ENCODE measurements at regions not wholly inside any gene's neighbourhood (a gene's known extent, or its start where the extent isn't known, plus 50 kb on each side); places are given as distances from the start of the nearest gene placed in this dataset.
"Not testable (repeated sequence)": the region's sequence is repeated elsewhere in the genome, so short reads cannot be mapped to it uniquely, and the experiment has no call there.

GRCh38 chr1:199597152-199597551 is 430.4 kb upstream of the NR5A2 start:
- H3K27ac Mint-ChIP-seq: no peak overlapping the region
- CTCF ChIA-PET: no interaction called here

GRCh38 chr1:199608414-199608813 is 419.1 kb upstream of the NR5A2 start:
- ATAC-seq (no peak), DNase-seq (no peak)
- ChIA-PET POLR2A (no interaction called here), CTCF (no interaction called here)
- intact Hi-C loops (cut with DNase I, micrococcal nuclease): no loop called here
- no peak overlapping the region for H3K27ac Mint-ChIP-seq
- H3K4me3 Mint-ChIP-seq: no peak overlapping the region
- H3K4me1 Mint-ChIP-seq: no peaks in the 10 kb centered on the region
- no peaks in the 10 kb centered on the region for H3K27me3 Mint-ChIP-seq
- H3K9me3 Mint-ChIP-seq (ENCODE audit: low read depth): no peaks in the 10 kb centered on the region
- no peaks in the 10 kb centered on the region for H3K36me3 Mint-ChIP-seq (ENCODE audit: low read depth)

More at GRCh38 chr1:199597152-199597551, 430.4 kb upstream of the NR5A2 start:
- peaks cover 29% of the 10 kb centered on the region for H3K27me3 Mint-ChIP-seq
- ATAC-seq (no peak), DNase-seq (no peak)
- H3K4me1 Mint-ChIP-seq: no peaks in the 10 kb centered on the region
- H3K4me3 Mint-ChIP-seq: no peak overlapping the region
- H3K36me3 Mint-ChIP-seq (ENCODE audit: low read depth): no peaks in the 10 kb centered on the region
- H3K9me3 Mint-ChIP-seq (ENCODE audit: low read depth): peaks cover 8% of the 10 kb centered on the region
- intact Hi-C loops (cut with DNase I, micrococcal nuclease): no loop called here
- POLR2A ChIA-PET: no interaction called here

DNA sequence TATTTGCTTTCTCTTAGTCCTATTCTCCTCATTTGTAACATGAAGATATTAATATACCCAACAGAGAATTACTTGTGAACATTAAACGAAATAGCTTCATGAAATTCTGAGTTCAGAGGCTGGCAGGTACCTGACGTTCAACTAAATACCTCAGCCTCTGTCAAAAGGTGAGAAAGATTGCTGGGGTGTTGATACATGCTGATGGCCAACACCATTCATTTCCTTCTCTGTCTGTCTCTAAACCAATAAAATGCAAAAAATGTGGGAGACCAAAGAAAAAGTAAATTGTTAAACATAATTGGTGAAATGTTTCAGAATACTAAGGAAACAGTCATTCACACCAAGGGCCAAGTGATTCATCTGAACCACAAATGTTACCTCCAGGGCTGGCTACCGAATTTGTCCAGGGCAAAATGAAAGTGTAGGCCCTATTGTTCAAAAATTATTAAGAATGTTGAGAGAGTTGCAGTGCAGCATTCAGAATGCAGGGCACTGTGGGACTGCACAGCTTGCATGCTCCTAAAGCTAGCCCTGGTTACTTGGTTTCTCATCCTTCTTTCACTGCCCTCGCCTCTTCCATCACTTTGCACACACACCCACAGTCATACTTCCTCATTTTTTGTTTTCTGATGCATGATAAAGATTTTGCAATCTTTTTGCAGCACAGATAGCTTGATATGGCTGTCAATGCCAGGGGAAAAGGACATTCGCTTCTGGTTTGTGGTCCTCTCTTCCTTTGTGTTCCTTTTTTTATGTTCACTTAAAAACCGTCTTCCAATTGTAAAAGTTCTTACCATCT is 414.3 kb upstream of the NR5A2 start:
- ChIA-PET POLR2A (no interaction called here), CTCF (interaction anchor here (0.6 kb wide), 1 partner anchor 896 kb away, joined by 3 read pairs; no protein-coding TSS in a partner anchor)
- intact Hi-C loops (cut with DNase I, micrococcal nuclease): no loop called here
- H3K4me3 Mint-ChIP-seq: no peak overlapping the region
- no peaks in the 10 kb centered on the region for H3K4me1 Mint-ChIP-seq
- DNase-seq (no peak), ATAC-seq (no peak)
- H3K36me3 Mint-ChIP-seq (ENCODE audit: low read depth): no peaks in the 10 kb centered on the region
- H3K27me3 Mint-ChIP-seq: peaks cover 2% of the 10 kb centered on the region
- no peaks in the 10 kb centered on the region for H3K9me3 Mint-ChIP-seq (ENCODE audit: low read depth)
- no peak overlapping the region for H3K27ac Mint-ChIP-seq

DNA sequence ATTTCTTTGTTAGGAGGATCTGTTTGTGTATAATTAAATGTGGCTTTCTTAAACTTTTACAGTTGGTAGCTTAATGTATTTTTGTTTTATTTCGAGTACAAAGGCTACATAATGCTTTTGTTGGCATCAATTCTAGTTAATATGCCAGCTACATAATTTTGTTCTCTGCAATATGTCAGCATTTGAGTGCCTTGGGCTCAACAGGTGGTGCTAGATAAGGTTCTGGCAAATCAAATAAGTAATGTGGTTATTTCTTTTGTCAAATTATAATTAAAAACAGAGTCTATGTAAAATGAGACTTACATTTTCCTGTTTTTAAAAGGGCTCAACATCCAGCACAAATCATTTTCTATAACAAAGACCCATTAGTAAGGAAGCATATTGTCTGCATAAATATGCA is 410.6 kb upstream of the NR5A2 start:
- ATAC-seq: no peak
- ChIA-PET POLR2A (no interaction called here), CTCF (interaction anchor here (0.5 kb wide), 1 partner anchor 426 kb away, joined by 3 read pairs; no protein-coding TSS in a partner anchor)
- peaks cover 2% of the 10 kb centered on the region for H3K27me3 Mint-ChIP-seq
- no peak overlapping the region for H3K4me3 Mint-ChIP-seq
- no peaks in the 10 kb centered on the region for H3K9me3 Mint-ChIP-seq (ENCODE audit: low read depth)
- intact Hi-C loops (cut with DNase I, micrococcal nuclease): no loop called here
- no peak overlapping the region for H3K27ac Mint-ChIP-seq
- no peak for DNase-seq
- H3K4me1 Mint-ChIP-seq: no peaks in the 10 kb centered on the region
- no peaks in the 10 kb centered on the region for H3K36me3 Mint-ChIP-seq (ENCODE audit: low read depth)

DNA sequence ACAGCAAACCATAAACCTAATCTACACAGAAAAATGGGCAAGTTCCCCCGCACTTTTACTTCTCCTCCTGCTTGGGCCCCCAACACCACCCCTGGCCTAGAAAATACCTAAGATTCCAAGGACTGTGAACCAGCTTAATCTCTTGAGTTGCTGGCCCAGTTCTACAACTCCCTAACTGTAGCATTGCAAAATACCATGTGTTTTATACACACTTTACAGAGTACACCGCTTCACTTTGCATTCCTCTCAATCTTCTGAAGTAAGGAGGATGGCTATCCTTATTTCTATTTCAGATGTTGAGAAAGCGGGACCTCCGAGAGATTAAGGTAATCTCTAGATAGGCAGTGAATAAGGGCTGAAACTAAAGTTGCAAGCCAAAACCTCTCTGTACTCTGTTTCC is 408.3 kb upstream of the NR5A2 start:
- DNase-seq: no peak
- Mint-ChIP-seq H3K27ac (no peak overlapping the region), H3K9me3 (ENCODE audit: low read depth) (no peaks in the 10 kb centered on the region), H3K27me3 (peaks cover 4% of the 10 kb centered on the region), H3K4me1 (no peaks in the 10 kb centered on the region), H3K36me3 (ENCODE audit: low read depth) (no peaks in the 10 kb centered on the region), H3K4me3 (no peak overlapping the region)
- CTCF ChIA-PET: no interaction called here
- ATAC-seq: no peak
- POLR2A ChIA-PET: no interaction called here
- intact Hi-C loops (cut with DNase I, micrococcal nuclease): no loop called here

GRCh38 chr1:199626228-199626627 is 401.3 kb upstream of the NR5A2 start:
- H3K9me3 Mint-ChIP-seq (ENCODE audit: low read depth); H3K4me1 Mint-ChIP-seq; intact Hi-C loops (cut with DNase I, micrococcal nuclease); H3K4me3 Mint-ChIP-seq; CTCF ChIA-PET; DNase-seq; H3K27ac Mint-ChIP-seq; POLR2A ChIA-PET; H3K36me3 Mint-ChIP-seq (ENCODE audit: low read depth); H3K27me3 Mint-ChIP-seq; ATAC-seq: not testable (repeated sequence)

DNA sequence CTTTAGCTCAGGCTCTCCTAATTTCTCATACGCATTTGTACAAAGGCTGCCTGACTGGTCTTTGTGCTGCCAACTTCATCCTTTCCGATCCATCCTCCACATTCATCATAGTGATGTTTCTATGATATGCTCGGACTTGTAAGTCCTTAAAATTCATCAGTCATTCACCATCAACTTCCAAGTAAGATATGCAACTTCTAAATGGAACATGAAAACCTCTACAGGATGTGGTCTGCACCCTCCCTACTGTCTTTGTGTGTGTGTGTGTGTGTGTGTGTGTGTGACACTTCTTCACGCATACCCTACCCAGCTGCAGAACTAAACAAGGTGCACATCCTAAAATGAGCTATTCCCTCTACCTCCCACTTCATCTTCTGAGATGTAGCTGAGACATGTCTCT is 397.9 kb upstream of the NR5A2 start:
- DNase-seq (no peak), ATAC-seq (no peak)
- Mint-ChIP-seq H3K4me1 (peaks cover 8% of the 10 kb centered on the region), H3K27me3 (peaks cover 12% of the 10 kb centered on the region), H3K36me3 (ENCODE audit: low read depth) (no peaks in the 10 kb centered on the region), H3K4me3 (no peak overlapping the region), H3K27ac (no peak overlapping the region), H3K9me3 (ENCODE audit: low read depth) (peaks cover 2% of the 10 kb centered on the region)
- POLR2A ChIA-PET: no interaction called here
- intact Hi-C loops (cut with DNase I, micrococcal nuclease): no loop called here
- CTCF ChIA-PET: no interaction called here

DNA sequence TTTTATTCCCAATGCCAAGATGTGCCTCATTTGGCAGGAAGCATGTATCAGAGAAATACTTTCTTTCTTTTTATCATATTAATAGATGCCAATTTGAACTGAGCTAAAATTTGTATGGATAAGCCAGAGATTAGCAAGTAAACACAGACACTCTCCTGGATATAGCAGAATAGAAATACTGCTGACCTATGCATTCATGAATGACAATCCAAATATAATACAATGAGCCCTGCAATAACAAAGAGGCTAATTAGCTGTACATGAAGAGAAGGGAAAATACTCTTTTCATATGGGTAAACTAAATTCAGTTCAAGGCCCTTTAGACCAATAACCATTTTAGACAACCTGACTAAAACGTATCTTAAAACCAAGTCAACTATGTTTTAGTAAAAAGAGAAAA is 388.1 kb upstream of the NR5A2 start:
- Mint-ChIP-seq H3K9me3 (ENCODE audit: low read depth) (peaks cover 6% of the 10 kb centered on the region), H3K27me3 (peaks cover 5% of the 10 kb centered on the region), H3K36me3 (ENCODE audit: low read depth) (no peaks in the 10 kb centered on the region), H3K27ac (no peak overlapping the region), H3K4me3 (no peak overlapping the region), H3K4me1 (no peaks in the 10 kb centered on the region)
- intact Hi-C loops (cut with DNase I, micrococcal nuclease): no loop called here
- no peak for ATAC-seq
- DNase-seq: no peak
- ChIA-PET CTCF (no interaction called here), POLR2A (no interaction called here)

GRCh38 chr1:199641531-199641930 is 386.0 kb upstream of the NR5A2 start:
- Mint-ChIP-seq H3K36me3 (ENCODE audit: low read depth) (no peaks in the 10 kb centered on the region), H3K4me3 (no peak overlapping the region), H3K4me1 (no peaks in the 10 kb centered on the region), H3K27ac (no peak overlapping the region), H3K27me3 (peaks cover 4% of the 10 kb centered on the region), H3K9me3 (ENCODE audit: low read depth) (no peaks in the 10 kb centered on the region)
- POLR2A ChIA-PET: no interaction called here
- DNase-seq (no peak), ATAC-seq (no peak)
- CTCF ChIA-PET: no interaction called here
- intact Hi-C loops (cut with DNase I, micrococcal nuclease): no loop called here

- no peak overlapping the region for H3K4me3 Mint-ChIP-seq
- ChIA-PET POLR2A (no interaction called here), CTCF (no interaction called here)
- H3K27me3 Mint-ChIP-seq: peaks cover 4% of the 10 kb centered on the region
- H3K27ac Mint-ChIP-seq: no peak overlapping the region
- ATAC-seq (no peak), DNase-seq (no peak)
- no peaks in the 10 kb centered on the region for H3K36me3 Mint-ChIP-seq (ENCODE audit: low read depth)
- peaks cover 6% of the 10 kb centered on the region for H3K9me3 Mint-ChIP-seq (ENCODE audit: low read depth)
- intact Hi-C loops (cut with DNase I, micrococcal nuclease): no loop called here
- H3K4me1 Mint-ChIP-seq: no peaks in the 10 kb centered on the region
Measured at GRCh38 chr1:199644912-199645311, 382.6 kb upstream of the NR5A2 start.

- Mint-ChIP-seq H3K4me3 (no peak overlapping the region), H3K27me3 (peaks cover 6% of the 10 kb centered on the region), H3K36me3 (ENCODE audit: low read depth) (no peaks in the 10 kb centered on the region), H3K9me3 (ENCODE audit: low read depth) (peaks cover 6% of the 10 kb centered on the region), H3K27ac (no peak overlapping the region), H3K4me1 (no peaks in the 10 kb centered on the region)
- POLR2A ChIA-PET: no interaction called here
- no peak for DNase-seq
- ATAC-seq: no peak
- CTCF ChIA-PET: no interaction called here
- intact Hi-C loops (cut with DNase I, micrococcal nuclease): no loop called here
Measured at GRCh38 chr1:199646761-199647160, 380.7 kb upstream of the NR5A2 start.

DNA sequence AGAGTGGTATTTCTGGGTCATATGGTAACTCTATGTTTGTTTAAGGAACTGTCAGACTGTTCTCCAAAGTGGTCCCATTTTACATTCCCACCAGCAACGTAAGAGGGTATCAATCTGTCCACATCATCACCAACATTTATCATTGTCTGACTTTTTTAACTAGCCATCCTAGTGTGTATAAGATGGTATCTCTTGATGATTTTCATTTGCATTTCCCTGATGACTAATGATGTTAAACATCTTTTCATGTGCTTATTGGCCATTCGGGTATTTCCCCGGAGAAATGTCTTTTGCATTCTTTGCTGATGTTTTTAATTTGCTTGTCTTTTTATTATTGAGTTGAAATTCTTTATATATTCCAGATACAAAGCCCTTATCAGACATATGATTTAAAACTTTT is 370.1 kb upstream of the NR5A2 start:
- POLR2A ChIA-PET: no interaction called here
- no peak for DNase-seq
- no peaks in the 10 kb centered on the region for H3K4me1 Mint-ChIP-seq
- no peaks in the 10 kb centered on the region for H3K9me3 Mint-ChIP-seq (ENCODE audit: low read depth)
- intact Hi-C loops (cut with DNase I, micrococcal nuclease): no loop called here
- ATAC-seq: no peak
- H3K36me3 Mint-ChIP-seq (ENCODE audit: low read depth): no peaks in the 10 kb centered on the region
- no peak overlapping the region for H3K4me3 Mint-ChIP-seq
- peaks cover 7% of the 10 kb centered on the region for H3K27me3 Mint-ChIP-seq
- H3K27ac Mint-ChIP-seq: no peak overlapping the region
- CTCF ChIA-PET: no interaction called here

- Mint-ChIP-seq H3K4me3 (no peak overlapping the region), H3K27ac (no peak overlapping the region)
- CTCF ChIA-PET: no interaction called here
Measured at GRCh38 chr1:199660071-199660470, 367.4 kb upstream of the NR5A2 start.

More at GRCh38 chr1:199660071-199660470, 367.4 kb upstream of the NR5A2 start:
- ATAC-seq: no peak
- H3K27me3 Mint-ChIP-seq: peaks cover 7% of the 10 kb centered on the region
- H3K36me3 Mint-ChIP-seq (ENCODE audit: low read depth): no peaks in the 10 kb centered on the region
- intact Hi-C loops (cut with DNase I, micrococcal nuclease): no loop called here
- H3K4me1 Mint-ChIP-seq: no peaks in the 10 kb centered on the region
- no peaks in the 10 kb centered on the region for H3K9me3 Mint-ChIP-seq (ENCODE audit: low read depth)
- POLR2A ChIA-PET: no interaction called here
- DNase-seq: no peak
